ENCODE measurements at regions not wholly inside any gene's neighbourhood (a gene's known extent, or its start where the extent isn't known, plus 50 kb on each side); places are given as distances from the start of the nearest gene placed in this dataset.

DNA sequence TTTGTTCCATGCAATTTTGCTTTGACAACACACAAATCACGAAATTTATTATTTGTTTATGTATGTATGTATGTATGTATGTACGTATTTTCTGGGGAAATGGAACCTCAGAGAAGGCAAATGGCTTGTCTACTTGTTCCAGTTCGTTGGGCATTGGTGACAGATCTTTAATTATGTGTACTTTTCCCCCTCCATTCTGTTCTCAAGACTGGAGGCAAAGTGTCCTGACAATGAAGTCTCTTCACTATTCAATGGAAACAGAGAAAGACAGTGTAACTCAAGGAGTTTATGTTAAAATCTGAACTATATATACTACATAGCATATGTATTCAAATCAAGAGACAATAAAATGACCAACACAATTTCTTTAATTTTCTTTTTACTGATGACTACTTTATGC lies 245.7 kb upstream of the PTBP2 start:
- no peaks in the 10 kb centered on the region for H3K36me3 Mint-ChIP-seq

DNA sequence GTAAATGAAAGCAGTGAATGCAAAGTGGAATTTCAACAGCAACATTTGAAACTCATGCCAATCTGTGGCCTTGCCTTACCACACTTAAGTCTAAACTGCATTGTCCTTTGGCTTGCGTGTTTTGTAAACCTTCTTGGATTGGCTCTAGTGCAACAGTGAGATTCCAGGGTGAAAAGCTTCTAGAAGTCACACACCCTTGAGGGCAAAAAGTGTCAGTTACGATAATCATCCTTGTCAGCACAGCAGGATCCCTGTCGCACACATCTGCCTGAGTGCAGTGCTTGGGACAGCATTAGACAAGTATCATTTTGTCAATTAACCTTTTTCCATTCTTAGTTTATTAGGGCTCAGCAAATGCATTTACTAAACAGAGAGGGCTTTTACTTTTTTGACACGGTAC lies 243.4 kb upstream of the PTBP2 start:
- POLR2A ChIA-PET = no interaction called here
- CTCF ChIA-PET = no interaction called here
- H3K36me3 ChIP-seq (ENCODE audit: insufficient read depth, low read length) = no peaks in the 10 kb centered on the region
- DNase-seq = no peak
- Mint-ChIP-seq H3K9me3 (peaks cover 0 to 2% (median 2%) of the 10 kb centered on the region in 5 donors), H3K4me1 (no peaks in the 10 kb centered on the region), H3K27me3 (peaks cover 0 to 6% of the 10 kb centered on the region in 2 donors), H3K27ac (no peak overlapping the region), H3K4me3 (no peak overlapping the region), H3K36me3 (no peaks in the 10 kb centered on the region)
- no peak overlapping the region for H3K27ac ChIP-seq (ENCODE audit: low read depth, low read length)
- H3K27me3 ChIP-seq (ENCODE audit: insufficient read depth, low read length, poor library complexity, severe bottlenecking) = no peaks in the 10 kb centered on the region
- no peaks in the 10 kb centered on the region for H3K9me3 ChIP-seq (ENCODE audit: low read length)
- no peaks in the 10 kb centered on the region for H3K4me1 ChIP-seq (ENCODE audit: insufficient read depth, low read length)
- no peak overlapping the region for H3K4me3 ChIP-seq (ENCODE audit: low read length)

More for the DNA sequence above, 245.7 kb upstream of the PTBP2 start:
- Histone ChIP-seq H3K36me3 (ENCODE audit: insufficient read depth, low read length) (no peaks in the 10 kb centered on the region), H3K4me1 (ENCODE audit: insufficient read depth, low read length) (no peaks in the 10 kb centered on the region), H3K27me3 (ENCODE audit: insufficient read depth, low read length, poor library complexity, severe bottlenecking) (no peaks in the 10 kb centered on the region), H3K27ac (ENCODE audit: low read depth, low read length) (no peak overlapping the region), H3K9me3 (ENCODE audit: low read length) (no peaks in the 10 kb centered on the region), H3K4me3 (ENCODE audit: low read length) (no peak overlapping the region)
- Mint-ChIP-seq H3K27me3 (peaks cover 0 to 6% of the 10 kb centered on the region in 2 donors), H3K4me1 (no peaks in the 10 kb centered on the region), H3K9me3 (peaks cover 0 to 7% (median 2%) of the 10 kb centered on the region in 5 donors), H3K27ac (no peak overlapping the region), H3K4me3 (no peak overlapping the region)
- ChIA-PET CTCF (no interaction called here), POLR2A (no interaction called here)
- no peak for DNase-seq

DNA sequence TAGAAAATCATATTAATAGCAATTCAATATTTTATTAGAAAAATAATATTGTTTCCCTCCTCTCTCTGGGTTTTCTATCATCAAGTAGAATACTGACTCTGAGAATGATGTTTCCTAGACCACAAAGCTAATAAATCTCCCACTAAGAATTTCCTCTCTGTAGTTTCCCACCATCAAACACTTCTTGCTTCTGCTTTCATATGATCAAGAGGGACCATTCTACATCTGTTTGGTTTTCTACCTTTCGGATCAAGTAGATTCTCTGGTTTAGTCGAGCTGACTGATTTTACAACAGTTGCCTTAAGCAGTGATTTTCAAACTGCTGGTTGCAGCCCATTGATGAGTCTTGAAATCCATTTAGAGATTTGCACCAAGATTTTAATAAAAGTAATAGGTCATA lies 240.2 kb upstream of the PTBP2 start:
- H3K4me3 ChIP-seq (ENCODE audit: low read length) = no peak overlapping the region
- CTCF ChIA-PET = no interaction called here
- no peak overlapping the region for H3K27ac ChIP-seq (ENCODE audit: low read depth, low read length)
- no peaks in the 10 kb centered on the region for H3K27me3 ChIP-seq (ENCODE audit: insufficient read depth, low read length, poor library complexity, severe bottlenecking)
- H3K36me3 ChIP-seq (ENCODE audit: insufficient read depth, low read length) = no peaks in the 10 kb centered on the region
- DNase-seq = no peak
- no peak overlapping the region for H3K27ac Mint-ChIP-seq
- peaks cover 0 to 2% of the 10 kb centered on the region in 2 donors for H3K27me3 Mint-ChIP-seq
- no peaks in the 10 kb centered on the region for H3K4me1 Mint-ChIP-seq
- no peaks in the 10 kb centered on the region for H3K4me1 ChIP-seq (ENCODE audit: insufficient read depth, low read length)
- H3K4me3 Mint-ChIP-seq = no peak overlapping the region
- H3K9me3 ChIP-seq (ENCODE audit: low read length) = no peaks in the 10 kb centered on the region
- POLR2A ChIA-PET = no interaction called here
- H3K9me3 Mint-ChIP-seq = peaks cover 0 to 2% (median 2%) of the 10 kb centered on the region in 5 donors
- H3K36me3 Mint-ChIP-seq = no peaks in the 10 kb centered on the region

DNA sequence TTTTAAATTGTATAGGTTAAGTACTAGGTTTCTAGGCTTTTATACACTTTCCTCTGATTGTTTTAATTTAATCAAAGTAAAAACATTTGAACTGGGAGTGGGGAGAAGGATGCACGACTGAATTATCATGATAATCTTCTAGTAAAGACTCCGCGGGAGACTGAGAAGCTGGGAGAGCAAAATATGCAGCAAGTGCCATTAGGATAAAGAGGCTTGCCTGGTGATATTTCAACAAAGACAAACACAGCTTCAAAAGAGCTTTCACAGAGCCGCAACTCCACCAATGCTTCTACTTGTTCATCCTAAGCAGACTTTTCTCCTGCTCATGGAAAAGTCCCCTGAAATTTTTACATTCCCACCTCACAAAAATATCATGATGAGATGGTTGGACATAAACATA lies 239.0 kb upstream of the PTBP2 start:
- H3K27ac Mint-ChIP-seq = no peak overlapping the region
- Histone ChIP-seq H3K27ac (ENCODE audit: low read depth, low read length) (no peak overlapping the region), H3K9me3 (ENCODE audit: low read length) (no peaks in the 10 kb centered on the region), H3K27me3 (ENCODE audit: insufficient read depth, low read length, poor library complexity, severe bottlenecking) (no peaks in the 10 kb centered on the region), H3K36me3 (ENCODE audit: insufficient read depth, low read length) (no peaks in the 10 kb centered on the region), H3K4me3 (ENCODE audit: low read length) (no peak overlapping the region), H3K4me1 (ENCODE audit: insufficient read depth, low read length) (no peaks in the 10 kb centered on the region)
- H3K4me3 Mint-ChIP-seq = no peak overlapping the region
- H3K4me1 Mint-ChIP-seq = no peaks in the 10 kb centered on the region
- H3K36me3 Mint-ChIP-seq = no peaks in the 10 kb centered on the region
- H3K9me3 Mint-ChIP-seq = peaks cover 0 to 2% (median 2%) of the 10 kb centered on the region in 5 donors
- no peak for DNase-seq
- ChIA-PET CTCF (no interaction called here), POLR2A (no interaction called here)
- peaks cover 0 to 2% of the 10 kb centered on the region in 2 donors for H3K27me3 Mint-ChIP-seq

DNA sequence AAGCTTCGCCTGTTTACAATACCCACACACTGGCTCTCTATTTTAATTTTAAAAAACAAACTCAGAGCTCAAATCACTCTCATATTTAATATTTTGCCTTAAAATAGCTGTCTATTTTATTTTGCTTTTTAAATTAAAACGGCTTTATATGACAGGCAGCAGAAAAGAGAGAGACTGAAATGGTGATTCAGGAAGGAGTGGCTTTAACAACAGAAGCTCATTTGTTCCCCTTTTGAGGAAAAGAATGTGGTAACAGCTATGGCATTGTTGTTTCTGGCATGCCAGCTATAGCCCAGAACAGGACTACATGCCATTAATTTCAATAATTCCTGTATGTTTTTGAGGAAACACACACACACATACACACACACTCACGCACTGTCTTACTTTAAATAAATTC lies 234.2 kb upstream of the PTBP2 start:
- no peaks in the 10 kb centered on the region for H3K27me3 ChIP-seq (ENCODE audit: insufficient read depth, low read length, poor library complexity, severe bottlenecking)
- no peaks in the 10 kb centered on the region for H3K4me1 ChIP-seq (ENCODE audit: insufficient read depth, low read length)
- no peak overlapping the region for H3K27ac ChIP-seq (ENCODE audit: low read depth, low read length)
- no peaks in the 10 kb centered on the region for H3K36me3 ChIP-seq (ENCODE audit: insufficient read depth, low read length)
- ChIA-PET POLR2A (no interaction called here), CTCF (no interaction called here)
- H3K4me1 Mint-ChIP-seq = no peaks in the 10 kb centered on the region
- no peaks in the 10 kb centered on the region for H3K9me3 ChIP-seq (ENCODE audit: low read length)
- DNase-seq = no peak
- no peaks in the 10 kb centered on the region for H3K36me3 Mint-ChIP-seq
- no peak overlapping the region for H3K4me3 Mint-ChIP-seq
- H3K27me3 Mint-ChIP-seq = no peaks in the 10 kb centered on the region
- no peak overlapping the region for H3K4me3 ChIP-seq (ENCODE audit: low read length)
- H3K9me3 Mint-ChIP-seq = no peaks in the 10 kb centered on the region
- H3K27ac Mint-ChIP-seq = no peak overlapping the region

DNA sequence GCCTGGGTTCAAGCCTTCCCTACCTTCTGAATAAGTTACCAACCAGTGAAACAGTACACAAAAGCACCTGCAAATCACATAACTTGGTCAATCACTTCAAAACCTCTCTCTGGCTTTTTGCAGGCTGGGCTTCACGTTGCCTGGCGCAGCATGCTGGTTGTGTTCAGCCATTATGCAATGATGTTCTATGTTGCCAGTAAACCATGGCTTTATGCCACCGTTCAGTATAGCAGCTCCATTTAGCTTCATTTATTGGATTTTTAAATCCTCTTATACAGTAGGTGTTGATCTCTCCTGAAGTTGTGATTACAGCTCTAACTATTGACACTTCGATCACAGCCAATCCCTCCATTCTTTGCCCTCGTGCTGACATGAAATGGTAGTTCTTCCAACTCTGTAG lies 233.6 kb upstream of the PTBP2 start:
- Histone ChIP-seq H3K27me3 (ENCODE audit: insufficient read depth, low read length, poor library complexity, severe bottlenecking) (no peaks in the 10 kb centered on the region), H3K4me1 (ENCODE audit: insufficient read depth, low read length) (no peaks in the 10 kb centered on the region), H3K27ac (ENCODE audit: low read depth, low read length) (no peak overlapping the region), H3K36me3 (ENCODE audit: insufficient read depth, low read length) (no peaks in the 10 kb centered on the region), H3K9me3 (ENCODE audit: low read length) (no peaks in the 10 kb centered on the region), H3K4me3 (ENCODE audit: low read length) (no peak overlapping the region)
- CTCF ChIA-PET = no interaction called here
- Mint-ChIP-seq H3K4me3 (no peak overlapping the region), H3K36me3 (no peaks in the 10 kb centered on the region), H3K4me1 (no peaks in the 10 kb centered on the region), H3K27ac (no peak overlapping the region), H3K27me3 (no peaks in the 10 kb centered on the region), H3K9me3 (no peaks in the 10 kb centered on the region)
- DNase-seq = no peak
- POLR2A ChIA-PET = no interaction called here

DNA sequence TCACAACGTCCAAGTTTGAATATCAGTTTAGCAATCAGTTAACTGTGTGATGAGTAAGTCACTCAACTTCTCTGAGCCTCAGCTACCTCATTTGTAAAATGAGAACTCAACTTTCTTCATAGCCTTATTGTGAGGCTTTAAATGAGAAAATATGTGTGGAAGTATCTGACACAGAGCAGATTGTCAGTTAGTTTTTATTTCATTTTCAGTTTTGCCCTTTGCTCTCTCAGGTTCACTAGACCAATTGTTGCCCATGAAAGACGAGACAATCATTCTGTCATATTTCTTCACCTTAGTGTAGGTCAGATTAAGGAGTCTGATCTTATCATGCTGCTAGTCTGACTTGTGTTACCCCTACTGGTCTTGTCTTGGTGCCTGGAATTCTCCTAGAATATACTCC lies 232.8 kb upstream of the PTBP2 start:
- Histone ChIP-seq H3K36me3 (ENCODE audit: insufficient read depth, low read length) (no peaks in the 10 kb centered on the region), H3K4me3 (ENCODE audit: low read length) (no peak overlapping the region), H3K27me3 (ENCODE audit: insufficient read depth, low read length, poor library complexity, severe bottlenecking) (no peaks in the 10 kb centered on the region), H3K4me1 (ENCODE audit: insufficient read depth, low read length) (no peaks in the 10 kb centered on the region), H3K27ac (ENCODE audit: low read depth, low read length) (no peak overlapping the region), H3K9me3 (ENCODE audit: low read length) (no peaks in the 10 kb centered on the region)
- POLR2A ChIA-PET = no interaction called here
- CTCF ChIA-PET = no interaction called here
- H3K4me3 Mint-ChIP-seq = no peak overlapping the region
- no peaks in the 10 kb centered on the region for H3K4me1 Mint-ChIP-seq
- DNase-seq = no peak
- no peaks in the 10 kb centered on the region for H3K27me3 Mint-ChIP-seq
- H3K9me3 Mint-ChIP-seq = no peaks in the 10 kb centered on the region
- no peak overlapping the region for H3K27ac Mint-ChIP-seq
- H3K36me3 Mint-ChIP-seq = no peaks in the 10 kb centered on the region

DNA sequence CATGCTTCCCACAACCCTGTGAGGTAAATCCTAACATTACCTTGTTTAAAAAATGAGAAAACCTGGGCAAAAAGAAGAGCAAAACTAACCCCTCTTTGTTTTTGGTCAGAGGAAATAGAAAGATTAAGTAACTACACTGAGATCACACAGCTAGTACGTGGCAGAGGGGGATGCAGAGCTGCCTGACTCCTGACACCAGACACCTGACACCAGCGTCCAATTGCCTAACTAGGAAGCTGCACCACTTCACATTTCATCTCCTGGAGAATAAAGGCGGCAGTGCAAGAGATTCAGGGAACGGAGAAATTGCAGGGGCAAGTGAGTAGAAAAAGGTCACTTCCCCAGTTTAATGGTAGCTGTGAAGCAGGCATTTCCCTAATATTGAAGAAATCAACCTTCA lies 229.3 kb upstream of the PTBP2 start:
- H3K4me3 Mint-ChIP-seq = no peak overlapping the region
- H3K36me3 Mint-ChIP-seq = no peaks in the 10 kb centered on the region
- no peaks in the 10 kb centered on the region for H3K4me1 Mint-ChIP-seq
- Histone ChIP-seq H3K9me3 (ENCODE audit: low read length) (no peaks in the 10 kb centered on the region), H3K4me1 (ENCODE audit: insufficient read depth, low read length) (no peaks in the 10 kb centered on the region), H3K27ac (ENCODE audit: low read depth, low read length) (no peak overlapping the region), H3K4me3 (ENCODE audit: low read length) (no peak overlapping the region), H3K36me3 (ENCODE audit: insufficient read depth, low read length) (no peaks in the 10 kb centered on the region), H3K27me3 (ENCODE audit: insufficient read depth, low read length, poor library complexity, severe bottlenecking) (no peaks in the 10 kb centered on the region)
- H3K27ac Mint-ChIP-seq = no peak overlapping the region
- H3K9me3 Mint-ChIP-seq = peaks cover 0 to under 1% (median 0%) of the 10 kb centered on the region in 5 donors
- CTCF ChIA-PET = no interaction called here
- no peak for DNase-seq
- POLR2A ChIA-PET = no interaction called here
- H3K27me3 Mint-ChIP-seq = no peaks in the 10 kb centered on the region

DNA sequence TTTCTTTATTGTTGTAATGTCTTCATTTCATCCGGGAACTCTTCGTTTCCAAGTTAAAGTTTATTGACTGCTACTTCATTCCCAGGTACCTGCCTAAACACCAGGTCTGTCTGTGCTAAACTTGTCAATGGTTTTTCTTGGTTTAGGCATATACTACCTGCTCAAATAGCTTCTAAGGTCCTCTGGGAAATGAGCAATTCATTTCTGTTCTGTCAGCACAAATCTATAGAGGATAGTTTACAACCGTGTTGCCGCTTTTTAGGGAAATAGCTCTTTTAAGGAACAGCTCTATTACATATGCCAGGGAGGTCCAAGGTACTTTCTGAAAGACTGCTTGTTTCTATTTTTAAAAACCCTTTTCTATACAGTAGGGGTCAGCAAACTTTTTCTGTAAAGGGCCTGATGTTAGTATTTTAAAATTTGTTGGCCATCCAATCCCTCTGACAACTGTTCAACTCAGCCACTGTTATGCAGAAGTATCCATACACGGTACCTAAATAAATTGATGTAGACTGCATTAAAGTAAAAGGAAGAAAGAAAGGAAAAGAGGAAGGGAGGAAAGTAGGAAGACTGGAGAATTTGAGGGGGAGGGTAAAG lies 222.7 kb upstream of the PTBP2 start:
- Mint-ChIP-seq H3K36me3 (no peaks in the 10 kb centered on the region), H3K4me1 (no peaks in the 10 kb centered on the region), H3K9me3 (peaks cover 0 to 2% (median 0%) of the 10 kb centered on the region in 5 donors), H3K4me3 (no peak overlapping the region), H3K27ac (no peak overlapping the region), H3K27me3 (no peaks in the 10 kb centered on the region)
- H3K27ac ChIP-seq (ENCODE audit: low read depth, low read length) = no peak overlapping the region
- H3K36me3 ChIP-seq (ENCODE audit: insufficient read depth, low read length) = no peaks in the 10 kb centered on the region
- POLR2A ChIA-PET = no interaction called here
- no peaks in the 10 kb centered on the region for H3K27me3 ChIP-seq (ENCODE audit: insufficient read depth, low read length, poor library complexity, severe bottlenecking)
- CTCF ChIA-PET = no interaction called here
- H3K4me1 ChIP-seq (ENCODE audit: insufficient read depth, low read length) = no peaks in the 10 kb centered on the region
- no peak for DNase-seq
- no peaks in the 10 kb centered on the region for H3K9me3 ChIP-seq (ENCODE audit: low read length)
- H3K4me3 ChIP-seq (ENCODE audit: low read length) = no peak overlapping the region

Data from CD8-positive, alpha-beta memory T cell (primary cell).